H1 (cell line): ENCODE measurements at regions not wholly inside any gene's neighbourhood (a gene's known extent, or its start where the extent isn't known, plus 50 kb on each side); places are given as distances from the start of the nearest gene placed in this dataset.
A peak's percentile ranks its signal among the peaks of the same experiment; 100 is the strongest.

Experiments
- CTCF ChIA-PET: fragments of 300-600 bp; sonication (Branson Sonifier 250); formaldehyde crosslinking; loops from one replicate; lab custom pipeline; 2021; ENCODE audit not compliant: partially characterized antibody; lab: Charles Lee
- POLR2A ChIA-PET: fragments of 300-600 bp; sonication (Branson Sonifier 250); formaldehyde crosslinking; loops from one replicate; lab custom pipeline; 2021; ENCODE audit warnings: inconsistent platforms; ENCODE audit not compliant: partially characterized antibody; lab: Charles Lee
- DNase-seq, 2 experiments: peaks; one replicate each; pipeline versions ENCODE4 v3.0.0 to v3.0.0-alpha.2; 2010 to 2022; ENCODE audit warnings: low spot score in 2 of 2, low read depth in 1 of 2, mixed read lengths in 1 of 2
- FAIRE-seq: peaks from 2 replicates; lab custom pipeline; 2011; peaks lifted over from hg19 to GRCh38; lab: Jason Lieb, UNC
- H2AFZ ChIP-seq: 2 replicates; pipeline ENCODE4 v1.8.1; 2012; ENCODE audit warnings: low read length, inconsistent platforms
- H2AK5ac ChIP-seq: 2 replicates; pipeline ENCODE4 v1.6.1; 2013; ENCODE audit warnings: low read depth, low read length
- H2BK120ac ChIP-seq: replicated peaks from 2 replicates; pipeline ENCODE3; 2013; ENCODE audit warnings: low read depth, low read length, inconsistent platforms
- H2BK12ac ChIP-seq: 2 replicates; pipeline ENCODE4 v1.6.1; 2013; ENCODE audit warnings: low read depth, low read length
- H2BK15ac ChIP-seq: 2 replicates; pipeline ENCODE4 v1.6.1; 2013; ENCODE audit warnings: low read length
- H2BK20ac ChIP-seq: 2 replicates; pipeline ENCODE4 v1.6.1; 2013; ENCODE audit warnings: low read length
- H2BK5ac ChIP-seq: 2 replicates; pipeline ENCODE4 v1.6.1; 2013; ENCODE audit warnings: low read depth, low read length
- H3K14ac ChIP-seq: 2 replicates; pipeline ENCODE4 v1.6.1; 2013; ENCODE audit warnings: inconsistent platforms; ENCODE audit not compliant: insufficient read length
- H3K18ac ChIP-seq: 2 replicates; pipeline ENCODE4 v1.6.1; 2013; ENCODE audit warnings: low read length; ENCODE audit errors: extremely low read depth
- H3K23ac ChIP-seq: 2 replicates; pipeline ENCODE4 v1.6.1; 2013; ENCODE audit warnings: inconsistent platforms; ENCODE audit not compliant: insufficient read length
- H3K23me2 ChIP-seq: 2 replicates; pipeline ENCODE4 v1.6.1; 2013; ENCODE audit warnings: low read depth, low read length
- H3K27ac ChIP-seq: 2 replicates; pipeline ENCODE4 v1.6.1; 2011; ENCODE audit warnings: low read depth, low read length, inconsistent platforms
- H3K27me3 ChIP-seq, 4 experiments: replicated peaks in 1 of 4; 1 replicate in 1 of 4; 2 replicates in 3 of 4; pipeline versions ENCODE4 v1.6.1 to v1.8.1; 2011 to 2013; ENCODE audit warnings: low read length in 3 of 4, mild to moderate bottlenecking in 3 of 4, inconsistent platforms in 2 of 4, mixed read lengths in 2 of 4, moderate library complexity in 1 of 4; ENCODE audit not compliant: control insufficient read depth in 3 of 4, insufficient read depth in 3 of 4; ENCODE audit errors: extremely low read depth in 1 of 4
- H3K36me3 ChIP-seq, 4 experiments: 2 replicates each; pipeline versions ENCODE4 v1.6.1 to v1.8.1; 2011 to 2013; ENCODE audit warnings: mild to moderate bottlenecking in 4 of 4, low read length in 3 of 4, moderate library complexity in 2 of 4, control low read depth in 1 of 4, inconsistent platforms in 1 of 4; ENCODE audit not compliant: insufficient read depth in 4 of 4, control insufficient read depth in 2 of 4
- H3K4ac ChIP-seq: replicated peaks from 2 replicates; pipeline ENCODE3; 2013; ENCODE audit warnings: low read length, low read depth, mixed read lengths, inconsistent platforms; ENCODE audit not compliant: insufficient read length
- H3K4me1 ChIP-seq, 4 experiments: replicated peaks in 1 of 4; 1 replicate in 1 of 4; 2 replicates in 3 of 4; pipeline versions ENCODE4 v1.6.1 to v1.8.1; 2011 to 2013; ENCODE audit warnings: low read length in 3 of 4, inconsistent platforms in 2 of 4, mixed read lengths in 1 of 4; ENCODE audit not compliant: insufficient read depth in 4 of 4, control insufficient read depth in 3 of 4
- H3K4me2 ChIP-seq, 2 experiments: 2 replicates each; pipeline versions ENCODE4 v1.6.1 to v1.8.1; 2011 to 2013; ENCODE audit warnings: low read depth in 2 of 2, low read length in 2 of 2, control low read depth in 1 of 2, inconsistent platforms in 1 of 2, mild to moderate bottlenecking in 1 of 2; ENCODE audit not compliant: insufficient read depth in 1 of 2
- H3K4me3 ChIP-seq, 4 experiments: fragments of 200-600, 300-600 bp in 1 of 4; sonication (generic), shearing (Covaris generic), sonication (Bioruptor Twin) in 1 of 4; 2 replicates each; pipeline versions ENCODE4 v1.5.1 to v1.8.1; 2011 to 2016; ENCODE audit warnings: low read length in 4 of 4, low read depth in 3 of 4, control low read depth in 2 of 4, inconsistent platforms in 2 of 4, mild to moderate bottlenecking in 2 of 4, mixed read lengths in 1 of 4, moderate library complexity in 1 of 4; ENCODE audit not compliant: insufficient read depth in 2 of 4; ENCODE audit errors: extremely low read depth in 1 of 4
- H3K56ac ChIP-seq: replicated peaks from 2 replicates; pipeline ENCODE3; 2013; ENCODE audit warnings: low read depth, mild to moderate bottlenecking, mixed read lengths, low read length, inconsistent platforms; ENCODE audit not compliant: insufficient read length
- H3K79me1 ChIP-seq: 2 replicates; pipeline ENCODE4 v1.6.1; 2013; ENCODE audit warnings: low read depth, low read length, control low read depth
- H3K79me2 ChIP-seq, 2 experiments: 2 replicates each; pipeline versions ENCODE4 v1.6.1 to v1.8.1; 2012 to 2013; ENCODE audit warnings: low read length in 2 of 2, mild to moderate bottlenecking in 2 of 2, inconsistent platforms in 1 of 2; ENCODE audit not compliant: insufficient read depth in 2 of 2, control insufficient read depth in 1 of 2
- H3K9ac ChIP-seq, 4 experiments: replicated peaks in 1 of 4; 1 replicate in 1 of 4; 2 replicates in 3 of 4; pipeline versions ENCODE4 v1.6.1 to v1.8.1; 2011 to 2013; ENCODE audit warnings: low read depth in 3 of 4, low read length in 3 of 4, control low read depth in 2 of 4, mild to moderate bottlenecking in 2 of 4, moderate library complexity in 2 of 4, inconsistent platforms in 1 of 4; ENCODE audit errors: extremely low read depth in 1 of 4
- H3K9me3 ChIP-seq, 2 experiments: 2 replicates each; pipeline versions ENCODE4 v1.6.1 to v1.8.1; 2012 to 2013; ENCODE audit warnings: mild to moderate bottlenecking in 2 of 2, moderate library complexity in 2 of 2, control low read depth in 1 of 2, inconsistent platforms in 1 of 2, low read depth in 1 of 2, low read length in 1 of 2, mixed read lengths in 1 of 2; ENCODE audit not compliant: insufficient read depth in 2 of 2
- H4K20me1 ChIP-seq, 2 experiments: replicated peaks in 1 of 2; 2 replicates each; pipeline versions ENCODE3 to v1.8.1; 2011 to 2013; ENCODE audit warnings: inconsistent platforms in 2 of 2, low read length in 2 of 2, mild to moderate bottlenecking in 1 of 2; ENCODE audit not compliant: insufficient read depth in 2 of 2, control insufficient read depth in 1 of 2
- H4K5ac ChIP-seq: 2 replicates; pipeline ENCODE4 v1.6.1; 2013; ENCODE audit warnings: low read length, low read depth, mixed read lengths, inconsistent platforms; ENCODE audit not compliant: insufficient read length
- H4K8ac ChIP-seq: 2 replicates; pipeline ENCODE4 v1.8.0; 2013; ENCODE audit warnings: mild to moderate bottlenecking, moderate library complexity, low read length, inconsistent platforms; ENCODE audit not compliant: insufficient read depth; ENCODE audit errors: extremely low read depth
- H4K91ac ChIP-seq: replicated peaks from 2 replicates; pipeline ENCODE3; 2013; ENCODE audit warnings: low read length, mixed read lengths, inconsistent platforms; ENCODE audit not compliant: insufficient read length
- ATF2 ChIP-seq: IDR thresholded peaks from 2 replicates; pipeline ENCODE4 v1.6.1; 2012; ENCODE audit warnings: low read length, inconsistent platforms
- BACH1 ChIP-seq: IDR thresholded peaks from 2 replicates; pipeline ENCODE4 v1.6.1; 2012; ENCODE audit warnings: low read length, improper control_type of control experiment
- JUND ChIP-seq: IDR thresholded peaks from 2 replicates; pipeline ENCODE4 v1.6.1; 2011; ENCODE audit warnings: mild to moderate bottlenecking, improper control_type of control experiment, low read length
- RFX5 ChIP-seq: IDR thresholded peaks from 2 replicates; pipeline ENCODE4 v1.6.1; 2011; ENCODE audit warnings: low read depth, low read length, improper control_type of control experiment, borderline replicate concordance
- SUZ12 ChIP-seq: fragments of 200-600 bp; sonication (generic); IDR thresholded peaks from 2 replicates; pipeline ENCODE4 v1.6.1; 2012; ENCODE audit warnings: mild to moderate bottlenecking, inconsistent platforms, low read length, moderate library complexity, mixed read lengths
- TAF7 ChIP-seq: optimal IDR thresholded peaks from 2 replicates; pipeline ENCODE3; 2011; ENCODE audit warnings: low read depth, mild to moderate bottlenecking, inconsistent platforms, low read length, moderate library complexity, borderline replicate concordance
- TEAD4 ChIP-seq: IDR thresholded peaks from 2 replicates; pipeline ENCODE4 v1.6.1; 2012; ENCODE audit warnings: low read depth, low read length, inconsistent platforms, mixed read lengths
- WGBS, 2 experiments: shearing (Covaris generic) in 1 of 2; methylation state at CpG; one replicate each; pipeline versions ENCODE4 v1.1.6 to v1.1.7; 2013 to 2015; ENCODE audit warnings: low lambda C conversion rate in 2 of 2, mixed read lengths in 2 of 2, inconsistent platforms in 1 of 2, low coverage in 1 of 2, missing lambda C conversion rate in 1 of 2; ENCODE audit not compliant: insufficient replicate concordance in 2 of 2, insufficient coverage in 1 of 2, insufficient read length in 1 of 2; ENCODE audit errors: extremely low coverage in 1 of 2, missing lambda C conversion rate in 1 of 2; 5-methylcytosine and 5-hydroxymethylcytosine counted together

GRCh38 chr18:53817976-53818950 lies 406.2 kb downstream of the MBD2 start:
- 78% methylated on average over 1 of the region's 1 CpG; no CpG with 5 or more reads in 1 of the 2 experiments for WGBS, 2 experiments

More at GRCh38 chr18:53817976-53818950, 406.2 kb downstream of the MBD2 start:
- H2BK20ac ChIP-seq: no peak overlapping the region
- no peaks in the 10 kb centered on the region for H3K27me3 ChIP-seq
- peak overlapping the region in 1 of 4 experiments; percentile 13; a peak in 1 of 7 replicates for H3K9ac ChIP-seq
- H4K8ac ChIP-seq: no peak overlapping the region
- POLR2A ChIA-PET: no interaction called here
- no peaks in the 10 kb centered on the region for H3K79me2 ChIP-seq
- H4K91ac ChIP-seq: no peak overlapping the region
- H3K14ac ChIP-seq: no peak overlapping the region
- H3K18ac ChIP-seq: no peak overlapping the region
- no peak overlapping the region for H3K4me3 ChIP-seq
- no peak overlapping the region for H2AFZ ChIP-seq
- no peak overlapping the region for H2BK15ac ChIP-seq
- no peak overlapping the region for H3K56ac ChIP-seq
- no peak overlapping the region for H2BK12ac ChIP-seq
- H3K23ac ChIP-seq: no peak overlapping the region
- H3K9me3 ChIP-seq: no peaks in the 10 kb centered on the region
- H3K4ac ChIP-seq: no peak overlapping the region
- no peak for DNase-seq
- no peaks in the 10 kb centered on the region for H3K23me2 ChIP-seq
- no peak overlapping the region for H2BK5ac ChIP-seq
- TF ChIP-seq TAF7 (no peak), BACH1 (no peak), ATF2 (no peak), SUZ12 (no peak), JUND (no peak), TEAD4 (no peak), RFX5 (no peak)
- TF ChIP-seq, all 59 proteins: peak for 0
- Histone ChIP-seq H2BK120ac (no peak overlapping the region), H3K36me3 (no peaks in the 10 kb centered on the region), H4K20me1 (no peaks in the 10 kb centered on the region), H3K4me2 (no peak overlapping the region), H3K79me1 (no peaks in the 10 kb centered on the region), H4K5ac (no peak overlapping the region), H3K27ac (no peak overlapping the region), H3K4me1 (peaks cover 0 to 4% (median 2%) of the 10 kb centered on the region in 4 experiments; a peak in 3 of 7 replicates), H2AK5ac (no peak overlapping the region)
- no peak for FAIRE-seq
- CTCF ChIA-PET: no interaction called here
